ENCODE measurements at regions not wholly inside any gene's neighbourhood (a gene's known extent, or its start where the extent isn't known, plus 50 kb on each side); places are given as distances from the start of the nearest gene placed in this dataset.

DNA sequence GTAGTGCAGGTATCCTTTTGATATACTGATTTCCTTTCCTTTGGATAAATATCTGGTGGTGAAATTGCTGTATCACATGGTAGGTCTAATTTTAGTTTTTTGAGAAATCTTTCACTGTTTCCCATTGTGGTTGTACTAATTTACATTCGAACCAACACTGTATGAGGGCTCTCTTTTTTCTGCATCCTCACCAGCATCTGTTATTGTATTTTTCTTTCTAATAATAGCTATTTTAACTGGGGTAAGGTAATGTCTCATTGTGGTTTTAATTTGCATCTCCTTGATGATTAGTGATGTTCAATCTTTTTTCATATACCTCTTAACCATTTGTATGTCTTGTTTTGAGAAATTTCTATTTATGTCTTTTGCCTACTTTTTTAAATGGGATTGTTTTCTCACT, 335.4 kb upstream of the MTPN start:
- no peak for TF ChIP-seq CTCF (IDR thresholded peaks at IDR 0.05)
- no peak for TF ChIP-seq REST (IDR thresholded peaks at IDR 0.05; ENCODE audit: insufficient read depth in 1 of 2, low read depth in 2 of 2, low read length in 1 of 2)
- no peak for TF ChIP-seq POLR2AphosphoS5 (IDR thresholded peaks at IDR 0.05; ENCODE audit: low read depth, low read length)
- no peak for TF ChIP-seq SIN3A (IDR thresholded peaks at IDR 0.05; ENCODE audit: borderline replicate concordance, insufficient read depth, low read depth, low read length)

Data from Panc1 (cell line).